DOHH2 (cell line): ENCODE measurements at regions not wholly inside any gene's neighbourhood (a gene's known extent, or its start where the extent isn't known, plus 50 kb on each side); places are given as distances from the start of the nearest gene placed in this dataset.

Experiments
- EZH2phosphoT487 ChIP-seq: fragments of 200-600 bp; sonication (generic); IDR thresholded peaks from 2 replicates; pipeline ENCODE4 v1.6.1; 2017; ENCODE audit warnings: borderline replicate concordance, mild to moderate bottlenecking, antibody characterized with exemption, low read length, moderate library complexity, mixed read lengths
- TF ChIP-seq, protein P1 (sequence below): fragments of 200-600 bp; sonication (generic); IDR thresholded peaks from one replicate; pipeline ENCODE4 v1.5.1; 2014; ENCODE audit warnings: antibody characterized with exemption, mild to moderate bottlenecking, low read depth, low read length; ENCODE audit not compliant: poor library complexity, severe bottlenecking

DNA sequence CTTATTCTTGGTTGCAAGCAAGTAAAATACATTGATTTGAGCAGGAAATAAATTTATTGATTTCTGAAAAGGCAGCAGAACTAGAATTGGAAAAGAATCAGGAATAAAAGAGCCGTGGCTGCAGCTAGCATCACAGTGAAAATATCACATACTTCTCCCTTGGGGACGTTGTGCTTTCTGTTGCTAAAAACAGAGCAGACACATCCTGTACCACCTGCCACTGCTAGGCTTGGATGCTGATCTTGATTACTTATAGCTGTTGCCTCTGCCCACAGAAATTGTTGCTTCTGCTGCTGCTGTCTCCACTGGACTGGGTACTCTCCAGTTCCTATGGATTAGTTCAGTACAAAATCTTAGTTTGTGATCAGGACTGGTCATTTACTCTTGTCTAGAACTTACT, 283.8 kb downstream of the C3orf38 start:
- TF ChIP-seq, protein P1, sequence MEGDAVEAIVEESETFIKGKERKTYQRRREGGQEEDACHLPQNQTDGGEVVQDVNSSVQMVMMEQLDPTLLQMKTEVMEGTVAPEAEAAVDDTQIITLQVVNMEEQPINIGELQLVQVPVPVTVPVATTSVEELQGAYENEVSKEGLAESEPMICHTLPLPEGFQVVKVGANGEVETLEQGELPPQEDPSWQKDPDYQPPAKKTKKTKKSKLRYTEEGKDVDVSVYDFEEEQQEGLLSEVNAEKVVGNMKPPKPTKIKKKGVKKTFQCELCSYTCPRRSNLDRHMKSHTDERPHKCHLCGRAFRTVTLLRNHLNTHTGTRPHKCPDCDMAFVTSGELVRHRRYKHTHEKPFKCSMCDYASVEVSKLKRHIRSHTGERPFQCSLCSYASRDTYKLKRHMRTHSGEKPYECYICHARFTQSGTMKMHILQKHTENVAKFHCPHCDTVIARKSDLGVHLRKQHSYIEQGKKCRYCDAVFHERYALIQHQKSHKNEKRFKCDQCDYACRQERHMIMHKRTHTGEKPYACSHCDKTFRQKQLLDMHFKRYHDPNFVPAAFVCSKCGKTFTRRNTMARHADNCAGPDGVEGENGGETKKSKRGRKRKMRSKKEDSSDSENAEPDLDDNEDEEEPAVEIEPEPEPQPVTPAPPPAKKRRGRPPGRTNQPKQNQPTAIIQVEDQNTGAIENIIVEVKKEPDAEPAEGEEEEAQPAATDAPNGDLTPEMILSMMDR, result no peak
- no peak for TF ChIP-seq EZH2phosphoT487
